Hepatocyte (in vitro differentiated cells): ENCODE measurements at regions not wholly inside any gene's neighbourhood (a gene's known extent, or its start where the extent isn't known, plus 50 kb on each side); places are given as distances from the start of the nearest gene placed in this dataset.

Experiments used
- DNase-seq: peaks from one replicate; pipeline ENCODE4 v3.0.0-alpha.2; 2016; ENCODE audit warnings: low spot score
- H2AFZ ChIP-seq: fragments of 200-600 bp; sonication (generic); 2 replicates; pipeline ENCODE4 v1.6.0; 2016; ENCODE audit warnings: antibody characterized with exemption, mild to moderate bottlenecking
- H3K27ac ChIP-seq: fragments of 200-600 bp; sonication (generic); 2 replicates; pipeline ENCODE4 v1.5.1; 2016; ENCODE audit warnings: mild to moderate bottlenecking
- H3K27me3 ChIP-seq: fragments of 200-600 bp; sonication (generic); 2 replicates; pipeline ENCODE4 v1.6.1; 2016
- H3K36me3 ChIP-seq: fragments of 200-600 bp; sonication (generic); replicated peaks from 2 replicates; pipeline ENCODE4 v1.5.1; 2016; ENCODE audit warnings: low read depth; ENCODE audit not compliant: insufficient read depth
- H3K4me1 ChIP-seq: fragments of 200-600 bp; sonication (generic); 2 replicates; pipeline ENCODE4 v1.5.1; 2016; ENCODE audit warnings: mild to moderate bottlenecking, moderate library complexity; ENCODE audit not compliant: insufficient read depth
- H3K4me2 ChIP-seq: fragments of 200-600 bp; sonication (generic); 2 replicates; pipeline ENCODE4 v1.6.0; 2016
- H3K4me3 ChIP-seq: fragments of 200-600 bp; sonication (generic); 2 replicates; pipeline ENCODE4 v1.5.1; 2016; ENCODE audit warnings: mild to moderate bottlenecking
- H3K79me2 ChIP-seq: fragments of 200-600 bp; sonication (generic); 2 replicates; pipeline ENCODE4 v1.6.0; 2017; ENCODE audit warnings: mild to moderate bottlenecking
- H3K9me2 ChIP-seq: fragments of 200-600 bp; sonication (generic); replicated peaks from 2 replicates; pipeline ENCODE4 v1.6.0; 2017; ENCODE audit warnings: mild to moderate bottlenecking; ENCODE audit not compliant: insufficient read depth
- H3K9me3 ChIP-seq: fragments of 200-600 bp; sonication (generic); 2 replicates; pipeline ENCODE4 v1.5.1; 2016; ENCODE audit warnings: low read depth, mild to moderate bottlenecking
- H4K20me1 ChIP-seq: fragments of 200-600 bp; sonication (generic); 2 replicates; pipeline ENCODE4 v1.6.0; 2016; ENCODE audit warnings: mild to moderate bottlenecking; ENCODE audit not compliant: insufficient read depth, poor library complexity, severe bottlenecking
- CTCF ChIP-seq: fragments of 200-600 bp; sonication (generic); IDR thresholded peaks from 2 replicates; pipeline ENCODE4 v1.5.1; 2016; ENCODE audit warnings: antibody characterized with exemption, mild to moderate bottlenecking; ENCODE audit not compliant: poor library complexity
- EZH2 ChIP-seq: fragments of 200-600 bp; sonication (generic); IDR thresholded peaks from 2 replicates; pipeline ENCODE4 v1.6.1; 2016; ENCODE audit warnings: antibody characterized with exemption, mild to moderate bottlenecking, borderline replicate concordance
- EZH2phosphoT487 ChIP-seq: fragments of 200-600 bp; sonication (generic); IDR thresholded peaks from one replicate; pipeline ENCODE4 v1.6.1; 2018; ENCODE audit warnings: antibody characterized with exemption, mild to moderate bottlenecking, low read depth, moderate library complexity; ENCODE audit not compliant: unreplicated experiment, severe bottlenecking
- WGBS: methylation state at CpG from one replicate; pipeline ENCODE4 v1.1.6; 2016; ENCODE audit warnings: low lambda C conversion rate; ENCODE audit errors: missing lambda C conversion rate; 5-methylcytosine and 5-hydroxymethylcytosine counted together

GRCh38 chr2:136215908-136216472, 98.0 kb upstream of the CXCR4 start:
- no peaks in the 10 kb centered on the region for H3K27me3 ChIP-seq
- no peak overlapping the region for H3K4me3 ChIP-seq
- no peaks in the 10 kb centered on the region for H3K36me3 ChIP-seq
- no peaks in the 10 kb centered on the region for H4K20me1 ChIP-seq
- TF ChIP-seq CTCF (no peak), EZH2phosphoT487 (no peak), EZH2 (no peak)
- 91% methylated on average over 5 of the region's 5 CpGs for WGBS
- no peak overlapping the region for H3K27ac ChIP-seq
- H3K79me2 ChIP-seq, result no peaks in the 10 kb centered on the region
- no peaks in the 10 kb centered on the region for H3K9me3 ChIP-seq
- H3K9me2 ChIP-seq, result no peaks in the 10 kb centered on the region
- H3K4me2 ChIP-seq, result no peak overlapping the region
- no peak overlapping the region for H2AFZ ChIP-seq
- no peak for DNase-seq
- H3K4me1 ChIP-seq, result peaks cover 11% of the 10 kb centered on the region

GRCh38 chr2:136215449-136215848, 97.5 kb upstream of the CXCR4 start:
- no peak overlapping the region for H3K4me2 ChIP-seq
- H3K27me3 ChIP-seq, result no peaks in the 10 kb centered on the region
- H4K20me1 ChIP-seq, result no peaks in the 10 kb centered on the region
- no peaks in the 10 kb centered on the region for H3K79me2 ChIP-seq
- H3K27ac ChIP-seq, result no peak overlapping the region
- peaks cover 10% of the 10 kb centered on the region for H3K4me1 ChIP-seq
- no peak for DNase-seq
- 80% methylated on average over 2 of the region's 2 CpGs for WGBS
- H3K4me3 ChIP-seq, result no peak overlapping the region
- no peak for TF ChIP-seq EZH2phosphoT487
- no peaks in the 10 kb centered on the region for H3K9me2 ChIP-seq
- no peaks in the 10 kb centered on the region for H3K36me3 ChIP-seq
- H2AFZ ChIP-seq, result no peak overlapping the region
- H3K9me3 ChIP-seq, result no peaks in the 10 kb centered on the region

- TF ChIP-seq EZH2 (no peak), CTCF (no peak), EZH2phosphoT487 (no peak)
- H3K36me3 ChIP-seq, result no peaks in the 10 kb centered on the region
- no peak overlapping the region for H3K27ac ChIP-seq
- no peaks in the 10 kb centered on the region for H3K9me2 ChIP-seq
- no peaks in the 10 kb centered on the region for H4K20me1 ChIP-seq
- peak; percentile 48 for DNase-seq
- H3K4me3 ChIP-seq, result no peak overlapping the region
- H3K4me2 ChIP-seq, result no peak overlapping the region
- no peaks in the 10 kb centered on the region for H3K27me3 ChIP-seq
- 64% methylated on average over 5 of the region's 5 CpGs for WGBS
- H3K9me3 ChIP-seq, result no peaks in the 10 kb centered on the region
- peaks cover 1% of the 10 kb centered on the region for H3K4me1 ChIP-seq
- no peaks in the 10 kb centered on the region for H3K79me2 ChIP-seq
- H2AFZ ChIP-seq, result no peak overlapping the region
Measured at GRCh38 chr2:136214307-136215200, 96.6 kb upstream of the CXCR4 start.

GRCh38 chr2:136213836-136214235, 95.9 kb upstream of the CXCR4 start:
- H3K9me2 ChIP-seq, result no peaks in the 10 kb centered on the region
- no peaks in the 10 kb centered on the region for H4K20me1 ChIP-seq
- TF ChIP-seq EZH2phosphoT487, result no peak
- no peak for TF ChIP-seq EZH2
- no peak for TF ChIP-seq CTCF
- H3K4me3 ChIP-seq, result no peak overlapping the region
- no peak overlapping the region for H3K27ac ChIP-seq
- WGBS, result 75% methylated on average over 3 of the region's 3 CpGs
- H3K36me3 ChIP-seq, result no peaks in the 10 kb centered on the region
- no peaks in the 10 kb centered on the region for H3K79me2 ChIP-seq
- H2AFZ ChIP-seq, result no peak overlapping the region
- H3K9me3 ChIP-seq, result no peaks in the 10 kb centered on the region
- H3K4me1 ChIP-seq, result peaks cover 5% of the 10 kb centered on the region
- no peak overlapping the region for H3K4me2 ChIP-seq
- no peak for DNase-seq
- H3K27me3 ChIP-seq, result no peaks in the 10 kb centered on the region
